GM19023 (cell line): ENCODE measurements at regions not wholly inside any gene's neighbourhood (a gene's known extent, or its start where the extent isn't known, plus 50 kb on each side); places are given as distances from the start of the nearest gene placed in this dataset.

ENCODE experiments used
- ATAC-seq: cut with Tn5 transposase; IDR thresholded peaks from one replicate; pipeline ENCODE4 v1.9.1; 2021; ENCODE audit warnings: mild to moderate bottlenecking, moderate library complexity; ENCODE audit not compliant: unreplicated experiment

GRCh38 chr2:150319658-150320555 lies 167.6 kb downstream of the RND3 start:
- ATAC-seq, result no peak

DNA sequence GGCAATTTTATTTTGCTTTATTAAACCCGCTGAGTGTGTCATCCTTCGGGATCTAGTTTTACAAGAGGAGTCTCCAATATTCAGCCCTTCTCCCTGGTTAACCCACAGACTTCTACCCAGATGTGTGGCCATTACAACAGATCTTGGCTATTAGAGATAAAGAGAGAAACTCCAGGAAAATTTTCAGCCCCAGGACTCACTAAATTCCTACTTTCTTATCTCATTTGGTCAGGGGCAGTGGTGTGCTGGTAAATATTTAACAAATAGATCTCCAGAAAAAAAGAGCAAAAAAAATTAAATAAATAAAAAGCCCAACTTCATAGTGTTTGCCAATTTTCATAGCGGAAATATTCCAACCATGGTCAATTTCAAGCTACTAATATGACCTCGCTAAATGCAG lies 168.4 kb downstream of the RND3 start:
- no peak for ATAC-seq

DNA sequence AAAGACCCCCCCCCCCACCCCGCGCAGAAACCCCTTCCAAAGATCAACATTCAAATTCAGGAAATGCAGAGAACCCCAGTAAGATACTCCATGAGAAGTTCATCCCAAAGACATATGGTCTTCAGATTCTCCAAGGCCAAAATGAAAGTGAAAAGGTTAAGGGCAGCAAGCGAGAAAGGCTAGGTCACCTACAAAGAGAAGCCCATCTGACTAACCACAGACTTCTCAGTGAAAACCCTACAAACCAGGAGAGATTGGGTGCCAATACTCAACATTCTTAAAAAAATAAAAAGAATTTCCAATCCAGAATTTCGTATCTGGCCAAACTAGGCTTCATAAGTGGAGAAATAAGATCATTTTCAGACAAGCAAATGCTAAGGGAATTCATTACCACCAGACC lies 175.2 kb downstream of the RND3 start:
- no peak for ATAC-seq

- no peak for ATAC-seq
These were observed 178.0 kb downstream of the RND3 start for GRCh38 chr2:150309311-150310080.

DNA sequence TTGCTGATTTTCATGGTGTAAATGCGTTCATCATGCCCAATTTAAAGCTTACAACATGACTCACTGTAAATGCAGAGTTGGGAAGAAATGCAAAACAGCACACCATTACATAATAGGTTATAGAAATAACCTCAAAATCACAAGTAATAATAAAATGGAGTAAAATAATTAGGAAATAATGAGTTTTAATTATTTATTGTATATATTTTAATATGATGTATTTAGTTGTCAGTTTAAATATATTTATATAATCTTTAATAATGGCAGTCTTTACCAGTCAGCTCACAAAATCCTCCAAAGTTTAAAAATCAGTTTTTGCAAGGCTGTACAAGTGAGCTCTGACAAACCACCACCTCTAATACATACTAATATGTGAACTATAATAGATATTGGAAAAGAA lies 180.2 kb downstream of the RND3 start:
- no peak for ATAC-seq

DNA sequence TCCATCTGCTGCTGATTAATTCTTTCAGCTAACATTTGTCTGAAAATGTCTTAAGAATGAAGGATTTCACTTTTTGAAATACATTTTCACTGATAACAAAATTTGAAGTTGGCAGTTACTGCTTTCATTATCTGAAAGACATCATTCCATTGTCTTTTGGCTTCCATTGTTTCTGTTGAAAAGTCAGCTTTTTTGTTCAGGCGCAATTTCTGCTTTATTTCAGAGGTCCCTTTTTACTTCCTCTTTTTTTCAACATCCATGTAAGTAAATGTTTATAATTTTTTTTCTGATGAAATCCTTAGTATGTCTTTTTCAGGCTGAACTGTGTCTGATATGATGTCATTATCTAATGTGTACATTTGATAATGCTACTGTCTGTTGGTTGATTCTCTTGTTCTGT lies 184.2 kb downstream of the RND3 start:
- no peak for ATAC-seq

- ATAC-seq, result no peak
These were observed 188.7 kb downstream of the RND3 start for GRCh38 chr2:150298571-150299305.

DNA sequence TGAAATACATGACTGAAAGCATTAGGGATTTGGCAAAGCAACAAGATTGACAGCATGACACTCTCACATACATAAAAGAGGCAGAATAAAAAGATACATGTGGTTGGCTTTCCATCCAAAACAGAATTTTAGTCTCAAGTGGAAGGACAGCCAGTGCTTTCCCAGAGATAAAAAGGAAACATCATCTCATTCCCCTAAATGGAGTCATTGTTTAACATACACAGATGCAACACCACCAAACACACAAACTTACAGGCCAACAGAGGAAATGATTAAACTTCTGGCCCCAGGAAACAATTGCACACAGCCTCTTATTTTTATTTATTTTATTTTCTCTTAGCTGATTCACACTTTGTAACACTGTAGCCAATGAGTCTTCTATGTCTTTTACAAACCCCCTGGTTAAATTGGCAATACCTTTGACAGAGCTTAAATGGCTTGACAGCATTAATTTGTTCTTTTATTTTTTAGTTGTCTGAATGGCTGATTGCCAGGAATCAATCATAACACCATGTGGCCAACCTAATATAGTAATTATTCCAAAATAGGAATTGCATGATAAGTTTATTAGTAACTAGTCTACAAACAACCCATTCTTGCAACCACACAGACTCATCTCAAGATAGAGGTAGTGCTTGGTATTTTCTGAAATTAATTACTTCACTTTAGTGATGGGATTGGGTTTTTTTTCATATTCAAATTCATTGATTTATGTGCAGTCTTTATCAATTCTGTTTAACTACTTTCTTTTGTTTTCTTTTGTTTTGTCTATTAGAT lies 190.5 kb downstream of the RND3 start:
- ATAC-seq, result no peak

DNA sequence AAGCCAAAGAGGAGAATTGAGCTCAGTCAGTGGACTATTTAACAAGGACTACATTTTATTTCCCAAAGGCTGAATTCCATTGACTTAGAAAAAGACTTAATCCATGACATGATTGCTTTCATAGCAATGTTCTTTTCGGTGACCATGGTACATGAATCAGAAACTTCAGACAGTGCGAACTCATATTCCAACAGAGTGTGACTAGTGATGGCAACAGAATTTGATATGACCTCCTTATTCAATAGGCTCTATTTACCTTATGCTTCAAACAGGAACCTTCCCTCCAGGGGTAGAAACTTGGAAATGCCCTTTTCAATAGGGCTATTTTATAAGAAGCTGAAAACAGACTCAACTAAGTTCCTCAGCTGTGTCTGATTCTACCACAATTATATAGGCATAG lies 191.9 kb downstream of the RND3 start:
- no peak for ATAC-seq

DNA sequence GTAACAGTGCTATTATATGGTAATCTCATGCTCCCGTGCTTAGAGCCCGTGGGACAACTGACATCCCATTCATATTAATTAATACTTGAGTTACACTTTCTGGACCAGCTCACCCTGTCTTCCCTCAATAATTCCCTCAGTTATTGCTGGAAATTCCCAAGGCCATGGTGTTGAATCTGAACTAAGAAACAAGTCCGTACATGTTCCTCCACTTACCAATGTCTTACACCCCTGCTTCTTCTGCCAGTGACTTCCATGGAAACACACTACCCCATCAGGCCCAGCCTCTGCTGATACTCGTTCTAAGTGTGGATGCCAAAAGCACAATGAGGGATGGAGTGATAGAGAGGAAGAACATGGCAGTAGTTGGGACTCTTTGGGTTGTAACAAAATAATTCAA lies 193.7 kb downstream of the RND3 start:
- ATAC-seq, result no peak

- ATAC-seq, result no peak
These were observed 194.7 kb downstream of the RND3 start for GRCh38 chr2:150292807-150293206.

DNA sequence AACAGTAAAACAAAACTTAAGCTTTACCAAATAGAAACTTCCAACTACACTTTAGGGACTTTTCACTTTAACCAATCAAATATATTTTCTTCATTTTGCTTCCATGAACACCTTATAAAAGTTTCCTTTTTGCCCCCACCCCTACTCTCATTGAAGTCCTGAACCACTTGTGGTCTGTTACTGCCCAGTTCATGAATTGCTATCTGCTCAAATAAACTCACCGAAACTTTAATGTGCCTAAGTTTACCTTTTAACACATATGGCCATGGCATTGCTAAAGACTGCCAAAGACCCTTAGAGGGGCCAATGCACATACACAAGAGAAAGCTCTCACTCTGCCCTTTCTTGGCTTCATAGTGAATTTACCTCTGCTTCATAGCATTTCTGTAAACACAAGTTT lies 195.3 kb downstream of the RND3 start:
- ATAC-seq, result no peak

GRCh38 chr2:150286730-150287362 lies 200.6 kb downstream of the RND3 start:
- no peak for ATAC-seq

- ATAC-seq, result no peak
These were observed 203.4 kb downstream of the RND3 start for GRCh38 chr2:150284116-150284515.

- no peak for ATAC-seq
These were observed 204.6 kb downstream of the RND3 start for GRCh38 chr2:150282771-150283371.

GRCh38 chr2:150282357-150282756 lies 205.1 kb downstream of the RND3 start:
- ATAC-seq, result no peak

GRCh38 chr2:150280231-150280630 lies 207.2 kb downstream of the RND3 start:
- ATAC-seq, result no peak

GRCh38 chr2:150279686-150280085 lies 207.8 kb downstream of the RND3 start:
- ATAC-seq, result no peak

DNA sequence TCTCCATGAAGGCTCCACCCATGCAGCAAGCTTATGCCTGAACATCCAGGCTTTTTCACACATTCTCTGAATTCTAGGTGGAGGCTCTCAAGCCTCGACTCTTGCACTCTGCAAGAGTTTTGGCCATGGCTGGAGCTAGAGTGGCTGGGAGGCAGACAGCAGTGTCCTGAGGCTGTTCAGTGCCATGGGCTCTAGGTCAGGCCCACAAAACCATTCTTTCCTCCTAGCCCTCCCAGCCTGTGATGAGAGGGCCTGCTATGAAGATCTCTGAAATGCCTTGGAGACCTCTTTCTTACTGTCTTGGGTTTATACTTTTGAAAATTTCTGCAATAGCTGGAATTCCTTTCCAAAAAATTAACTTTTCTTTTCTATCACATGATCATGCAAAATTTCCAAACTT lies 210.7 kb downstream of the RND3 start:
- no peak for ATAC-seq

DNA sequence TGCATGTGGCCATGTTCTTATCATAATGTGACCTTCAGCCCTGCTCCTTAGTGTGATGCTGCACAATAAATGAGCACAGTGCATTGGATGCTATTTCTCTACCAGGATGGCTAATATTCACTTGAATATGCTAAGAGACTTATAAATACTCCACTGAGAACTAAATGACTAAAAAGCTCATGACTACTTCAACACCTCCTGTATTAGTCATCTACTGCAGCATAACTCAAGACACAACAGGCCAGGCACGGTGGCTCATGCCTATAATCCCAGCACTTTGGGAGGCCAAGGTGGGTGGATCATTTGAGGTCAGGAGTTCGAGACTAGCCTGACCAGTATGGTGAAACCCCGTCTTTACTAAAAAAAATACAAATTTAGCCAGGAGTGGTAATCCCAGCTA lies 213.4 kb downstream of the RND3 start:
- no peak for ATAC-seq
